DOHH2 (cell line): ENCODE measurements at regions not wholly inside any gene's neighbourhood (a gene's known extent, or its start where the extent isn't known, plus 50 kb on each side); places are given as distances from the start of the nearest gene placed in this dataset.

ENCODE experiments used
- EZH2phosphoT487 ChIP-seq: fragments of 200-600 bp; sonication (generic); IDR thresholded peaks from 2 replicates; pipeline ENCODE4 v1.6.1; 2017; ENCODE audit warnings: borderline replicate concordance, mild to moderate bottlenecking, antibody characterized with exemption, low read length, moderate library complexity, mixed read lengths
- TF ChIP-seq, protein P1 (sequence below): fragments of 200-600 bp; sonication (generic); IDR thresholded peaks from one replicate; pipeline ENCODE4 v1.5.1; 2014; ENCODE audit warnings: antibody characterized with exemption, mild to moderate bottlenecking, low read depth, low read length; ENCODE audit not compliant: poor library complexity, severe bottlenecking

DNA sequence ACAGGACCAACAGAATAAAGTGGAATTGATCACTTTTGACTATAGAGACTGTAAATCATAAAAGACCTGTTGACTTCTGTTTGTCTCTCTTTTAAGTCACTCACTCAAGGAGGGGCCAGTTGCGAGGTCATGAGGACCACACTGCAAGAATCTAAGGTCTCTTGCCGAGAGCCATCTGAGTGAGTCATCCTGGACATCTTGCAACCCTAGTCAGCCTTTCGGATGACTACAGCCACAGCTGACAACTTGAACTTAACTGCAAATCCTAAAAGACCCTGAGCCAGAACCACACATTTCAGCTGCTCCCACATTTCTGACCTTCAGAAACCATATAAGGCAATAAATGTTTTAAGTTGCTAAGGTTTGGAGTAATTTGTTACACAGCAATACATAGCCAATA is 129.7 kb upstream of the RAD23B start:
- TF ChIP-seq, protein P1, sequence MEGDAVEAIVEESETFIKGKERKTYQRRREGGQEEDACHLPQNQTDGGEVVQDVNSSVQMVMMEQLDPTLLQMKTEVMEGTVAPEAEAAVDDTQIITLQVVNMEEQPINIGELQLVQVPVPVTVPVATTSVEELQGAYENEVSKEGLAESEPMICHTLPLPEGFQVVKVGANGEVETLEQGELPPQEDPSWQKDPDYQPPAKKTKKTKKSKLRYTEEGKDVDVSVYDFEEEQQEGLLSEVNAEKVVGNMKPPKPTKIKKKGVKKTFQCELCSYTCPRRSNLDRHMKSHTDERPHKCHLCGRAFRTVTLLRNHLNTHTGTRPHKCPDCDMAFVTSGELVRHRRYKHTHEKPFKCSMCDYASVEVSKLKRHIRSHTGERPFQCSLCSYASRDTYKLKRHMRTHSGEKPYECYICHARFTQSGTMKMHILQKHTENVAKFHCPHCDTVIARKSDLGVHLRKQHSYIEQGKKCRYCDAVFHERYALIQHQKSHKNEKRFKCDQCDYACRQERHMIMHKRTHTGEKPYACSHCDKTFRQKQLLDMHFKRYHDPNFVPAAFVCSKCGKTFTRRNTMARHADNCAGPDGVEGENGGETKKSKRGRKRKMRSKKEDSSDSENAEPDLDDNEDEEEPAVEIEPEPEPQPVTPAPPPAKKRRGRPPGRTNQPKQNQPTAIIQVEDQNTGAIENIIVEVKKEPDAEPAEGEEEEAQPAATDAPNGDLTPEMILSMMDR, result no peak
- TF ChIP-seq EZH2phosphoT487, result no peak
